CD14-positive monocyte (primary cell): ENCODE measurements at regions not wholly inside any gene's neighbourhood (a gene's known extent, or its start where the extent isn't known, plus 50 kb on each side); places are given as distances from the start of the nearest gene placed in this dataset.

Source experiments
- DNase-seq, 3 donors: peaks; one replicate each; pipeline ENCODE4 v3.0.0-alpha.2; 2011 to 2022
- H2AFZ ChIP-seq: 2 replicates; pipeline ENCODE4 v1.6.0; 2012; ENCODE audit warnings: mild to moderate bottlenecking, low read depth, low read length, inconsistent platforms; ENCODE audit not compliant: insufficient read depth, poor library complexity, severe bottlenecking
- H3K27ac ChIP-seq, 2 donors: 1 replicate in 1 of 2; 2 replicates in 1 of 2; pipeline ENCODE4 v1.5.1; 2012 to 2013; ENCODE audit warnings: low read length in 2 of 2, control low read depth in 1 of 2, inconsistent platforms in 1 of 2, low read depth in 1 of 2, mild to moderate bottlenecking in 1 of 2
- H3K27me3 ChIP-seq, 2 donors: one replicate each; pipeline versions ENCODE4 v1.6.0 to v1.6.1; 2011 to 2013; ENCODE audit warnings: low read length in 2 of 2; ENCODE audit not compliant: control insufficient read depth in 2 of 2, insufficient read depth in 2 of 2
- H3K36me3 ChIP-seq, 2 donors: replicated peaks in 1 of 2; 1 replicate in 1 of 2; 2 replicates in 1 of 2; pipeline versions ENCODE4 v1.5.1 to v1.6.1; 2012 to 2013; ENCODE audit warnings: low read length in 2 of 2, control low read depth in 1 of 2, inconsistent platforms in 1 of 2, mild to moderate bottlenecking in 1 of 2; ENCODE audit not compliant: insufficient read depth in 2 of 2, control insufficient read depth in 1 of 2
- H3K4me1 ChIP-seq, 2 donors: 1 replicate in 1 of 2; 2 replicates in 1 of 2; pipeline versions ENCODE4 v1.5.1 to v1.6.1; 2012 to 2013; ENCODE audit warnings: low read length in 2 of 2, control low read depth in 1 of 2, inconsistent platforms in 1 of 2, mild to moderate bottlenecking in 1 of 2, moderate library complexity in 1 of 2; ENCODE audit not compliant: insufficient read depth in 2 of 2, control insufficient read depth in 1 of 2
- H3K4me2 ChIP-seq: replicated peaks from 2 replicates; pipeline ENCODE3; 2012; ENCODE audit warnings: low read length, moderate library complexity, mild to moderate bottlenecking; ENCODE audit not compliant: poor library complexity, severe bottlenecking; ENCODE audit errors: extremely low read depth
- H3K4me3 ChIP-seq, 3 experiments: fragments of 200-600 bp in 1 of 3; sonication (generic) in 1 of 3; replicated peaks in 1 of 3; 1 replicate in 2 of 3; 2 replicates in 1 of 3; pipeline ENCODE4 v1.5.1; 2011 to 2013; ENCODE audit warnings: low read length in 3 of 3, mild to moderate bottlenecking in 3 of 3, control low read depth in 2 of 3, low read depth in 2 of 3, inconsistent platforms in 1 of 3, moderate library complexity in 1 of 3
- H3K79me2 ChIP-seq: 2 replicates; pipeline ENCODE4 v1.6.0; 2012; ENCODE audit warnings: mild to moderate bottlenecking, control low read depth, inconsistent platforms, low read length, moderate library complexity; ENCODE audit not compliant: insufficient read depth
- H3K9ac ChIP-seq: 2 replicates; pipeline ENCODE4 v1.6.0; 2017; ENCODE audit warnings: low read length, mild to moderate bottlenecking; ENCODE audit not compliant: insufficient read depth, poor library complexity, severe bottlenecking
- H3K9me3 ChIP-seq, 2 donors: replicated peaks in 1 of 2; 1 replicate in 1 of 2; 2 replicates in 1 of 2; pipeline versions ENCODE4 v1.5.1 to v1.6.1; 2012 to 2013; ENCODE audit warnings: low read length in 2 of 2, control low read depth in 1 of 2; ENCODE audit not compliant: control insufficient read depth in 1 of 2, insufficient read depth in 1 of 2
- H4K20me1 ChIP-seq: 2 replicates; pipeline ENCODE4 v1.6.0; 2012; ENCODE audit warnings: mild to moderate bottlenecking, low read length, control low read depth, moderate library complexity; ENCODE audit not compliant: insufficient read depth
- H3K27ac Mint-ChIP-seq, 7 donors: one replicate each; pipeline ENCODE4 v1.8.0; 2020; ENCODE audit warnings: mild to moderate bottlenecking in 7 of 7, mixed read lengths in 7 of 7, moderate library complexity in 6 of 7, inconsistent platforms in 2 of 7
- H3K27me3 Mint-ChIP-seq, 3 donors: one replicate each; pipeline ENCODE4 v1.8.0; 2021 to 2022; ENCODE audit warnings: low read depth in 3 of 3, mild to moderate bottlenecking in 3 of 3, mixed read lengths in 3 of 3, moderate library complexity in 3 of 3, inconsistent platforms in 1 of 3
- H3K36me3 Mint-ChIP-seq, 2 donors: one replicate each; pipeline ENCODE4 v1.8.0; 2020; ENCODE audit warnings: mixed read lengths in 2 of 2, inconsistent platforms in 1 of 2, mild to moderate bottlenecking in 1 of 2
- H3K4me1 Mint-ChIP-seq: one replicate; pipeline ENCODE4 v1.8.0; 2020; ENCODE audit warnings: mild to moderate bottlenecking, mixed read lengths
- H3K4me3 Mint-ChIP-seq, 2 donors: one replicate each; pipeline ENCODE4 v1.8.0; 2020; ENCODE audit warnings: mild to moderate bottlenecking in 2 of 2, mixed read lengths in 2 of 2, moderate library complexity in 1 of 2
- H3K9me3 Mint-ChIP-seq, 7 donors: one replicate each; pipeline ENCODE4 v1.8.0; 2020 to 2022; ENCODE audit warnings: mixed read lengths in 7 of 7, mild to moderate bottlenecking in 6 of 7, moderate library complexity in 6 of 7, inconsistent platforms in 2 of 7
- WGBS: methylation state at CpG from one replicate; pipeline ENCODE4 v1.1.5; 2013; ENCODE audit warnings: missing lambda C conversion rate; ENCODE audit not compliant: insufficient coverage; 5-methylcytosine and 5-hydroxymethylcytosine counted together
- intact Hi-C, 2 donors: fragments of 100-400 bp; cut with micrococcal nuclease; formaldehyde crosslinking; loops; one replicate each; pipeline versions ENCODE4 v1.15.0 to v1.15.1; 2023
- TF ChIP-seq, protein P1 (sequence below): fragments of 200-600 bp; IDR thresholded peaks from one replicate; pipeline ENCODE4 v1.8.0; 2022; ENCODE audit warnings: antibody characterized with exemption, mild to moderate bottlenecking

- H3K4me3 ChIP-seq, result no peak overlapping the region
- no peaks in the 10 kb centered on the region for H3K27me3 ChIP-seq
- no peaks in the 10 kb centered on the region for H3K4me1 ChIP-seq
- no peak overlapping the region for H2AFZ ChIP-seq
- H3K4me2 ChIP-seq, result no peak overlapping the region
- intact Hi-C loops, result no loop called here
- H3K36me3 ChIP-seq, result no peaks in the 10 kb centered on the region
- peaks cover 4% of the 10 kb centered on the region for H3K4me1 Mint-ChIP-seq
- TF ChIP-seq, protein P1, sequence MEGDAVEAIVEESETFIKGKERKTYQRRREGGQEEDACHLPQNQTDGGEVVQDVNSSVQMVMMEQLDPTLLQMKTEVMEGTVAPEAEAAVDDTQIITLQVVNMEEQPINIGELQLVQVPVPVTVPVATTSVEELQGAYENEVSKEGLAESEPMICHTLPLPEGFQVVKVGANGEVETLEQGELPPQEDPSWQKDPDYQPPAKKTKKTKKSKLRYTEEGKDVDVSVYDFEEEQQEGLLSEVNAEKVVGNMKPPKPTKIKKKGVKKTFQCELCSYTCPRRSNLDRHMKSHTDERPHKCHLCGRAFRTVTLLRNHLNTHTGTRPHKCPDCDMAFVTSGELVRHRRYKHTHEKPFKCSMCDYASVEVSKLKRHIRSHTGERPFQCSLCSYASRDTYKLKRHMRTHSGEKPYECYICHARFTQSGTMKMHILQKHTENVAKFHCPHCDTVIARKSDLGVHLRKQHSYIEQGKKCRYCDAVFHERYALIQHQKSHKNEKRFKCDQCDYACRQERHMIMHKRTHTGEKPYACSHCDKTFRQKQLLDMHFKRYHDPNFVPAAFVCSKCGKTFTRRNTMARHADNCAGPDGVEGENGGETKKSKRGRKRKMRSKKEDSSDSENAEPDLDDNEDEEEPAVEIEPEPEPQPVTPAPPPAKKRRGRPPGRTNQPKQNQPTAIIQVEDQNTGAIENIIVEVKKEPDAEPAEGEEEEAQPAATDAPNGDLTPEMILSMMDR, result no peak
- peaks cover 9 to 18% (median 12%) of the 10 kb centered on the region in 7 donors for H3K9me3 Mint-ChIP-seq
- 0% methylated on average over 4 of the region's 4 CpGs for WGBS
- no peaks in the 10 kb centered on the region for H4K20me1 ChIP-seq
- H3K9ac ChIP-seq, result no peak overlapping the region
- peaks cover 0 to 4% (median 0%) of the 10 kb centered on the region in 3 donors for H3K27me3 Mint-ChIP-seq
- H3K27ac ChIP-seq, result no peak overlapping the region
- no peak for DNase-seq
- no peak overlapping the region for H3K27ac Mint-ChIP-seq
- no peaks in the 10 kb centered on the region for H3K79me2 ChIP-seq
- H3K9me3 ChIP-seq, result peaks cover 0 to 8% of the 10 kb centered on the region in 2 donors
- H3K36me3 Mint-ChIP-seq, result no peaks in the 10 kb centered on the region
- peak overlapping the region in 1 of 2 donors; percentile 46 for H3K4me3 Mint-ChIP-seq
Observed at GRCh38 chr4:98728433-98728832, 70.0 kb upstream of the TSPAN5 start.

- H2AFZ ChIP-seq, result no peak overlapping the region
- no peak overlapping the region for H3K27ac ChIP-seq
- no peaks in the 10 kb centered on the region for H3K27me3 ChIP-seq
- H3K27ac Mint-ChIP-seq, result no peak overlapping the region
- no peaks in the 10 kb centered on the region for H3K4me1 Mint-ChIP-seq
- H3K4me3 Mint-ChIP-seq, result no peak overlapping the region
- H3K4me2 ChIP-seq, result no peak overlapping the region
- no peak overlapping the region for H3K4me3 ChIP-seq
- H3K9ac ChIP-seq, result no peak overlapping the region
- no peaks in the 10 kb centered on the region for H3K36me3 ChIP-seq
- TF ChIP-seq, protein P1, result no peak
- no peaks in the 10 kb centered on the region for H3K27me3 Mint-ChIP-seq
- no peaks in the 10 kb centered on the region for H3K36me3 Mint-ChIP-seq
- intact Hi-C loops, result no loop called here
- WGBS, result no CpG with 5 or more reads among the region's 2 CpGs
- H3K4me1 ChIP-seq, result no peaks in the 10 kb centered on the region
- H3K9me3 ChIP-seq, result peaks cover 0 to 11% of the 10 kb centered on the region in 2 donors
- no peaks in the 10 kb centered on the region for H3K79me2 ChIP-seq
- H4K20me1 ChIP-seq, result no peaks in the 10 kb centered on the region
- DNase-seq, result no peak
- peaks cover 10 to 24% (median 20%) of the 10 kb centered on the region in 7 donors for H3K9me3 Mint-ChIP-seq
Observed at GRCh38 chr4:98722000-98722399, 63.6 kb upstream of the TSPAN5 start.
